HEK293 (cell line): ENCODE measurements at regions not wholly inside any gene's neighbourhood (a gene's known extent, or its start where the extent isn't known, plus 50 kb on each side); places are given as distances from the start of the nearest gene placed in this dataset.

Source experiments
- CTCF ChIA-PET: fragments of 350-600 bp; formaldehyde crosslinking; extraction: SDS; loops from one replicate; lab custom pipeline; 2021; ENCODE audit warnings: antibody characterized with exemption; lab: Yijun Ruan, JAX
- POLR2A ChIA-PET: fragments of 300-600 bp; formaldehyde crosslinking; extraction: SDS; loops from one replicate; lab custom pipeline; 2020; ENCODE audit warnings: antibody characterized with exemption, inconsistent platforms; lab: Yijun Ruan, JAX
- H3K27ac ChIP-seq: fragments of 200-500 bp; sonication (Bioruptor generic); 2 replicates; pipeline ENCODE4 v1.5.1; 2014; ENCODE audit warnings: low read depth, low read length, control low read depth, inconsistent platforms; ENCODE audit errors: extremely low read depth
- H3K36me3 ChIP-seq, 2 experiments: fragments of 200-500 bp in 1 of 2; sonication (Bioruptor generic) in 1 of 2; 1 replicate in 1 of 2; 2 replicates in 1 of 2; pipeline ENCODE4 v1.5.1; 2014 to 2017; ENCODE audit warnings: inconsistent platforms in 2 of 2, low read length in 2 of 2; ENCODE audit not compliant: control insufficient read depth in 2 of 2, insufficient read depth in 1 of 2
- H3K4me1 ChIP-seq: fragments of 200-500 bp; sonication (Bioruptor generic); 2 replicates; pipeline ENCODE4 v1.5.1; 2014; ENCODE audit warnings: mild to moderate bottlenecking, low read length, inconsistent platforms; ENCODE audit not compliant: control insufficient read depth, insufficient read depth
- H3K4me3 ChIP-seq: 2 replicates; pipeline ENCODE4 v1.5.1; 2011; ENCODE audit warnings: low read depth, mild to moderate bottlenecking, control low read depth, low read length, moderate library complexity
- H3K9me3 ChIP-seq: fragments of 200-500 bp; sonication (Bioruptor generic); 2 replicates; pipeline ENCODE4 v1.5.1; 2014; ENCODE audit warnings: low read depth, low read length, inconsistent platforms; ENCODE audit not compliant: control insufficient read depth, insufficient read depth
- GLIS2 ChIP-seq: fragments of 450-650 bp; formaldehyde crosslinking; IDR thresholded peaks from 2 replicates; pipeline ENCODE4 v1.5.1; 2016; ENCODE audit warnings: missing biosample characterization, missing genetic modification characterization
- KLF17 ChIP-seq: fragments of 450-650 bp; formaldehyde crosslinking; IDR thresholded peaks from 2 replicates; pipeline ENCODE4 v1.5.1; 2016; ENCODE audit warnings: missing biosample characterization, missing genetic modification characterization
- KLF7 ChIP-seq: fragments of 450-650 bp; formaldehyde crosslinking; IDR thresholded peaks from 2 replicates; pipeline ENCODE4 v1.5.1; 2016; ENCODE audit warnings: missing biosample characterization, missing genetic modification characterization, borderline replicate concordance
- PBX3 ChIP-seq: sonication (generic); formaldehyde crosslinking; IDR thresholded peaks from 2 replicates; pipeline ENCODE4 v1.8.1; 2022; ENCODE audit warnings: mild to moderate bottlenecking, moderate library complexity, missing genetic modification reagents
- PRDM1 ChIP-seq: fragments of 450-650 bp; formaldehyde crosslinking; IDR thresholded peaks from 2 replicates; pipeline ENCODE4; 2016; ENCODE audit warnings: missing biosample characterization, missing genetic modification characterization
- TRIM28 ChIP-seq: IDR thresholded peaks from 2 replicates; pipeline ENCODE4 v1.6.1; 2011; ENCODE audit warnings: low read length, control low read depth, borderline replicate concordance
- ZBTB8A ChIP-seq: fragments of 450-650 bp; formaldehyde crosslinking; IDR thresholded peaks from 2 replicates; pipeline ENCODE4 v1.5.1; 2016; ENCODE audit warnings: missing biosample characterization, missing genetic modification characterization
- ZNF112 ChIP-seq: fragments of 450-650 bp; formaldehyde crosslinking; IDR thresholded peaks from 2 replicates; pipeline ENCODE4 v1.5.0; 2017; ENCODE audit warnings: missing biosample characterization, missing genetic modification characterization
- ZNF140 ChIP-seq: fragments of 450-650 bp; formaldehyde crosslinking; IDR thresholded peaks from 2 replicates; pipeline ENCODE4 v1.5.1; 2016; ENCODE audit warnings: missing biosample characterization, missing genetic modification characterization
- ZNF16 ChIP-seq: fragments of 450-650 bp; formaldehyde crosslinking; IDR thresholded peaks from 2 replicates; pipeline ENCODE4 v1.5.1; 2016; ENCODE audit warnings: low read depth, missing biosample characterization, missing genetic modification characterization
- ZNF19 ChIP-seq: fragments of 450-650 bp; formaldehyde crosslinking; IDR thresholded peaks from 2 replicates; pipeline ENCODE4; 2016; ENCODE audit warnings: missing biosample characterization, missing genetic modification characterization, low read depth
- ZNF223 ChIP-seq: fragments of 450-650 bp; formaldehyde crosslinking; IDR thresholded peaks from 2 replicates; pipeline ENCODE4 v1.5.1; 2016; ENCODE audit warnings: missing biosample characterization, missing genetic modification characterization
- ZNF239 ChIP-seq: fragments of 450-650 bp; formaldehyde crosslinking; IDR thresholded peaks from 2 replicates; pipeline ENCODE4 v1.5.1; 2016; ENCODE audit warnings: missing biosample characterization, missing genetic modification characterization
- ZNF26 ChIP-seq: fragments of 450-650 bp; formaldehyde crosslinking; IDR thresholded peaks from 2 replicates; pipeline ENCODE4 v1.5.1; 2016; ENCODE audit warnings: missing biosample characterization, missing genetic modification characterization
- ZNF266 ChIP-seq: fragments of 450-650 bp; formaldehyde crosslinking; IDR thresholded peaks from 2 replicates; pipeline ENCODE4 v1.5.1; 2016; ENCODE audit warnings: missing biosample characterization, missing genetic modification characterization, low read depth
- ZNF280C ChIP-seq: fragments of 450-650 bp; formaldehyde crosslinking; IDR thresholded peaks from 2 replicates; pipeline ENCODE4 v1.5.1; 2016; ENCODE audit warnings: missing biosample characterization, missing genetic modification characterization
- ZNF335 ChIP-seq: fragments of 450-650 bp; formaldehyde crosslinking; conservative IDR thresholded peaks from 2 replicates; pipeline ENCODE4 v1.5.1; 2016; ENCODE audit warnings: missing biosample characterization, missing genetic modification characterization
- ZNF362 ChIP-seq: fragments of 450-650 bp; formaldehyde crosslinking; IDR thresholded peaks from 2 replicates; pipeline ENCODE4 v1.5.1; 2016; ENCODE audit warnings: missing biosample characterization, missing genetic modification characterization
- ZNF404 ChIP-seq: fragments of 450-650 bp; formaldehyde crosslinking; IDR thresholded peaks from 2 replicates; pipeline ENCODE4 v1.5.1; 2017; ENCODE audit warnings: missing biosample characterization, missing genetic modification characterization
- ZNF416 ChIP-seq: fragments of 450-650 bp; formaldehyde crosslinking; IDR thresholded peaks from 2 replicates; pipeline ENCODE4 v1.5.1; 2016; ENCODE audit warnings: missing biosample characterization, missing genetic modification characterization
- ZNF513 ChIP-seq: fragments of 450-650 bp; IDR thresholded peaks from 2 replicates; pipeline ENCODE4 v1.5.1; 2018; ENCODE audit warnings: missing biosample characterization, missing genetic modification characterization
- ZNF521 ChIP-seq: fragments of 450-650 bp; formaldehyde crosslinking; IDR thresholded peaks from 2 replicates; pipeline ENCODE4 v1.5.1; 2017; ENCODE audit warnings: missing biosample characterization, mild to moderate bottlenecking, missing genetic modification characterization
- ZNF548 ChIP-seq: fragments of 450-650 bp; formaldehyde crosslinking; IDR thresholded peaks from 2 replicates; pipeline ENCODE4 v1.5.1; 2016; ENCODE audit warnings: missing biosample characterization, missing genetic modification characterization
- ZNF658 ChIP-seq: fragments of 450-650 bp; formaldehyde crosslinking; IDR thresholded peaks from 2 replicates; pipeline ENCODE4; 2016; ENCODE audit warnings: missing biosample characterization, missing genetic modification characterization
- ZNF704 ChIP-seq: fragments of 450-650 bp; formaldehyde crosslinking; IDR thresholded peaks from 2 replicates; pipeline ENCODE4 v1.5.1; 2016; ENCODE audit warnings: missing biosample characterization, missing genetic modification characterization
- ZNF747 ChIP-seq: fragments of 450-650 bp; formaldehyde crosslinking; IDR thresholded peaks from 2 replicates; pipeline ENCODE4 v1.5.1; 2016; ENCODE audit warnings: missing biosample characterization, missing genetic modification characterization
- ZNF830 ChIP-seq: fragments of 450-650 bp; IDR thresholded peaks from 2 replicates; pipeline ENCODE4 v1.5.0; 2018; ENCODE audit warnings: missing biosample characterization, missing genetic modification characterization, low read depth, mild to moderate bottlenecking, moderate library complexity
- ZNF837 ChIP-seq: fragments of 450-650 bp; formaldehyde crosslinking; IDR thresholded peaks from 2 replicates; pipeline ENCODE4 v1.5.1; 2016; ENCODE audit warnings: missing biosample characterization, missing genetic modification characterization

- no peak overlapping the region for H3K4me3 ChIP-seq
- H3K4me1 ChIP-seq, result no peaks in the 10 kb centered on the region
- no peaks in the 10 kb centered on the region for H3K9me3 ChIP-seq
- CTCF ChIA-PET, result no interaction called here
- H3K27ac ChIP-seq, result no peak overlapping the region
- POLR2A ChIA-PET, result no interaction called here
- H3K36me3 ChIP-seq, result no peaks in the 10 kb centered on the region
- no peak for TF ChIP-seq ZNF266
- no peak for TF ChIP-seq ZNF223 (tag by site-specific recombination)
- no peak for TF ChIP-seq KLF17 (tag by site-specific recombination)
- TF ChIP-seq PBX3 (CRISPR knock-in tag), result no peak
- no peak for TF ChIP-seq ZNF16 (tag by site-specific recombination)
- no peak for TF ChIP-seq KLF7
- TF ChIP-seq ZNF19 (tag by site-specific recombination), result no peak
- TF ChIP-seq TRIM28, result no peak
- no peak for TF ChIP-seq ZBTB8A
These were observed 235.3 kb downstream of the IGSF11 start for GRCh38 chr3:118799303-118799702.

- POLR2A ChIA-PET, result no interaction called here
- H3K4me1 ChIP-seq, result no peaks in the 10 kb centered on the region
- H3K27ac ChIP-seq, result no peak overlapping the region
- no peak overlapping the region for H3K4me3 ChIP-seq
- CTCF ChIA-PET, result no interaction called here
- H3K36me3 ChIP-seq, result no peaks in the 10 kb centered on the region
- H3K9me3 ChIP-seq, result no peaks in the 10 kb centered on the region
- TF ChIP-seq ZNF26 (tag by site-specific recombination) (no peak), ZNF658 (no peak), ZNF416 (no peak), ZNF362 (tag by site-specific recombination) (no peak), ZNF335 (no peak), GLIS2 (tag by site-specific recombination) (no peak), ZNF140 (tag by site-specific recombination) (no peak), ZNF112 (no peak), ZNF239 (tag by site-specific recombination) (no peak), ZNF548 (no peak), PRDM1 (no peak), ZNF280C (tag by site-specific recombination) (no peak), ZNF837 (tag by site-specific recombination) (no peak), ZNF830 (tag by site-specific recombination) (no peak), ZNF513 (no peak), ZNF404 (no peak), ZNF747 (tag by site-specific recombination) (no peak), ZNF521 (tag by site-specific recombination) (no peak), ZNF704 (no peak)
These were observed 232.7 kb downstream of the IGSF11 start for GRCh38 chr3:118801899-118802298.
